ENCODE measurements at regions not wholly inside any gene's neighbourhood (a gene's known extent, or its start where the extent isn't known, plus 50 kb on each side); places are given as distances from the start of the nearest gene placed in this dataset.

DNA sequence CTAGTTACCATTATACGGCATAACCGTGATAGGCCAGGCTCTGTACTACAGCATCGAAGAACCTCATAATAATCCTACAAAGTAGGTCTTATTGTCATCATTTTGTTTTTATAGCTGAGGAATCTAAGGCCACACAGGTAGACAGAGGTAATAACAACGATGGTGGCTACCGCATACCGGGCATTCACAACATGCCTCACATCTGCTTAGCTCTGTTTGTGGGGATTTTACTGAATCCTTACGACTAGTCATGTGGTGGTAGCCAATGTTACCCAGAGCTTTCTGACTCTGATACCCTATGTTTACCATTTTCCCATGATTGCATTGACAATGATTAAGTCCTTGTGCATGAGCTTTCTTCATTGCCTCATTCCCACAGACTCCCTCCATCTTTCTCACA lies 269.4 kb downstream of the TCF7L2 start:
- no peak overlapping the region for H3K4me3 Mint-ChIP-seq
- H3K4me1 Mint-ChIP-seq (ENCODE audit: low read depth) = peaks cover 5% of the 10 kb centered on the region
- no peak for DNase-seq
- no peaks in the 10 kb centered on the region for H3K9me3 Mint-ChIP-seq
- no peaks in the 10 kb centered on the region for H3K36me3 Mint-ChIP-seq (ENCODE audit: low read depth)
- H3K27me3 Mint-ChIP-seq = peaks cover 39% of the 10 kb centered on the region
- H3K27ac Mint-ChIP-seq = no peak overlapping the region

DNA sequence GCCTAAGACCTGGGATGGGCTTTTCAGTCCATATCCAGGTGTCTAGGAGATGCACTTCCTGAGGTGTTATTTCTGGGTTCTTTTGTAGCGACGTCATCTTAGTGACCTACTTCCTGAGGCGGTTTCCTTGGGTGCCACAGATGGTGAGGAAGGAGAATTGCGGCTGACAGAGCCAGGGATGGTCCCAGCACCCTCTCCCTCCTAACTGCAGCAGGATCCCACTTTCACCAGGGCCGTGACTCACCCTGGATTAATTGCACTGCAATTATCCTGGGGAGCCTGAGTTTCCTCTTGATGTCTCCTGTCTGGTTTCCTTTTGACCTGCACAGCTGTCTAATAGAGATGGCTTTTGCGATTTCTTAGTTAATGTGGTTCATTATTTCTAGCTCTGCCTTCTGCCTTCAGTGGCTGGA lies 271.7 kb downstream of the TCF7L2 start:
- H3K9me3 Mint-ChIP-seq = no peaks in the 10 kb centered on the region
- no peak for DNase-seq
- no peaks in the 10 kb centered on the region for H3K36me3 Mint-ChIP-seq (ENCODE audit: low read depth)
- H3K27me3 Mint-ChIP-seq = peaks cover 55% of the 10 kb centered on the region
- H3K4me3 Mint-ChIP-seq = no peak overlapping the region
- peaks cover 15% of the 10 kb centered on the region for H3K4me1 Mint-ChIP-seq (ENCODE audit: low read depth)
- no peak overlapping the region for H3K27ac Mint-ChIP-seq

DNA sequence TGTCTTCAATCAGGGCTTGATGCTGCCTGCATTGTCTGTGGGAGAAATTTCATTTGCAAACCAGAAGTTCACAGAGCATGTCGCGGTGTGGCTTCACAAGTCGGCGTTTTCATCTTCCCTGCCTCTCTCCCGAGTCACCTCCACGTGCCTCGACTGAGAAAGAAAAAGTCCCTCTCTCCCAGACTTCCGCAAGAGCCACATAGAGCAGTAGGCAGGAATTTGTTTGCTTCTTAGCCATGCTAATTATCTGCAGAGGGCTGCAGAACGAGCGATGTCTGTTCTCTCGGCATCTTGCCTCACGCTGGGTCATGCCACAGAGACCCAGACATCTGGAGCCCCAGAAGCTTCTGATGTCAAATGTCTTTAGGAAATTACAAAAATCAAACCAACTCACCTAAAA lies 272.2 kb downstream of the TCF7L2 start:
- Mint-ChIP-seq H3K36me3 (ENCODE audit: low read depth) (no peaks in the 10 kb centered on the region), H3K4me3 (no peak overlapping the region), H3K27ac (no peak overlapping the region), H3K27me3 (peaks cover 55% of the 10 kb centered on the region), H3K4me1 (ENCODE audit: low read depth) (peaks cover 18% of the 10 kb centered on the region), H3K9me3 (no peaks in the 10 kb centered on the region)
- DNase-seq = no peak

DNA sequence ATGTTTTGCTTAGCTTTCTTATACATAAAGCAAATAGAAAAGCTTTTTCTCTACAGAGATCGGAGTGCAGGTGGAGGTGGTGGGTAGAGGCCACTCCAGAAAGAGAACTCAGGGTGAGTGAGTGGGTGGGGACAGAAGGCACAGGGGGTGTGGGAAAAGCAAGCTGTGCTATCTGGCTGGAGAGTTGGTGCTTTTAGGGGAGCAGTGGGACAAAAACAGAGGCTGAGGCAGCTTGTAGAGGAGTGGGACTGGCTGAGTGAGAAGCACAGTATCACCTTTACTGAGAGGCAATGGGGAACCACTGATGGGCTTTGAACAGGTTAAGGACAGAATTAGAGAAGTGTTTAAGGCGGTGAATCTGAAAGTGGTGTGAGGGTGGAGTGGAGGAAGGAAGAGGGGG lies 275.3 kb downstream of the TCF7L2 start:
- no peak overlapping the region for H3K4me3 Mint-ChIP-seq
- DNase-seq = no peak
- H3K27me3 Mint-ChIP-seq = peaks cover 75% of the 10 kb centered on the region
- no peak overlapping the region for H3K27ac Mint-ChIP-seq
- no peaks in the 10 kb centered on the region for H3K9me3 Mint-ChIP-seq
- H3K36me3 Mint-ChIP-seq (ENCODE audit: low read depth) = no peaks in the 10 kb centered on the region
- H3K4me1 Mint-ChIP-seq (ENCODE audit: low read depth) = peaks cover 23% of the 10 kb centered on the region

DNA sequence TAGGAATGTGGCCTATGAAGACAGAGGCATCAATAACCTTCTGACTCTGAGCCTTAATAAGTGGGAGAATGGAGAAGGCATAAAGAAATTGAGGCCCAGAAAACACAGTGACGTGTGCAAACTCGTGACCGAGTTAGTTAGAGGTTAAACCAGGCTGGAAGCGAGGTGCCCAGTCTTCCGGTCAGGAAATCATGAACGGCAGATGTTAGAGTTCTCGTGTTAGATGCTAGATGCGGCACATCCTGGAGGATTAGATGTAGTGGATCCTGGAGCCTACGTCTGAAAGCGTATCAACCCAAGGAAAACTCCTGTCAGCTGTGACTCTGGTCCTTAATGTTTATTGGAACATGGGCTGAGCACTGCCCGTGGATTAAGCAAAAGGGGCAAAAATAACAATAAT lies 275.9 kb downstream of the TCF7L2 start:
- peaks cover 79% of the 10 kb centered on the region for H3K27me3 Mint-ChIP-seq
- H3K4me3 Mint-ChIP-seq = no peak overlapping the region
- no peaks in the 10 kb centered on the region for H3K36me3 Mint-ChIP-seq (ENCODE audit: low read depth)
- H3K9me3 Mint-ChIP-seq = no peaks in the 10 kb centered on the region
- peaks cover 23% of the 10 kb centered on the region for H3K4me1 Mint-ChIP-seq (ENCODE audit: low read depth)
- H3K27ac Mint-ChIP-seq = no peak overlapping the region
- DNase-seq = no peak

DNA sequence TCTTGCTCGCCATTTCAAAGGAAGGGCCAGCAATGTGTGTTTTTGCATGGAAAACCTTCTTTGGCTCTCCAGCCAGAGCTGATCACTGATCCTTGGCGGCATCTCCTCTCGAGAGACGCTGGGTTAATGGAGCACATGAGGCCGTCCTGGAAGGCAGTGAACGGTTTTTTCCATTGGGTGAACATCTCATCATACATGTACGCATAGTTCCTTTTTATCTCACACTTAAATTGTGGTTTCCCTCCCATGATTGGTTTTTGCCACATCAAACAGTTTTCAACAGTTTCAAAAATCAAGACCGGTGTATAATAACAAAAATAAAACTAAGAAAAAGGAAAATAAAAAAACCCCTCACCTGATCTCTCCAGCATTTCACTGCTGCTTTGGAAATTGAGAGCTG lies 276.4 kb downstream of the TCF7L2 start:
- H3K27me3 Mint-ChIP-seq = peaks cover 76% of the 10 kb centered on the region
- DNase-seq = no peak
- H3K4me1 Mint-ChIP-seq (ENCODE audit: low read depth) = peaks cover 23% of the 10 kb centered on the region
- no peaks in the 10 kb centered on the region for H3K9me3 Mint-ChIP-seq
- H3K27ac Mint-ChIP-seq = no peak overlapping the region
- no peak overlapping the region for H3K4me3 Mint-ChIP-seq
- H3K36me3 Mint-ChIP-seq (ENCODE audit: low read depth) = no peaks in the 10 kb centered on the region

DNA sequence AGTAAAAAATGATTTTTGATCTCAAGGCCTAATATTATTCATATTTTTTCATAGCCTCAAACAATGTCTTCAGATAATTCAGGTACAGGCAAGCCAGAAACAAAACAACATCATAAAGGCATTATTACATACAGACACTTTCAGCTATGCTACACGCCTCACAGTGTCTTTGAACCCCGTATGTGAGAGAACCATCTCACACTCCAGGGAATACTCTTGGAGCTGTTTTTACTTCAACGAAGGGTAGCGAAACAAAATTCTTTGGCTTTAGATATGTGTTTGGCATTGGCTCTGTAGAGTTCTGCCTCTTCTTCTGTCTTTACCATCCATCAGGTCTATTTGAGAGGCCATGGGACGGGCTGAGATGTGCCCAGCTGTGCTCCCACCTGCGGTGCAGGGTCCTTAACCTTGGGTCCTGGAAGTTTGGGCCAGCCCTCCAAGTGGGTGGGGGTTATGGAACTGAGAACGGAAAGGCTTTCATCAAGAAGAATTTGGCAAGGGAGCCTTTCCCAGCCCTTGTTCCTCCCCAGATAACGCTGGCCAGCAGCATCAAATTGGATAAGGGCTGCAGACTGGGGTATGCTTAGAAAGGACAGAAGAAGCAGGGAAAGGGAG lies 276.9 kb downstream of the TCF7L2 start:
- Mint-ChIP-seq H3K27ac (no peak overlapping the region), H3K9me3 (no peaks in the 10 kb centered on the region), H3K4me1 (ENCODE audit: low read depth) (peaks cover 21% of the 10 kb centered on the region), H3K4me3 (no peak overlapping the region), H3K27me3 (peaks cover 71% of the 10 kb centered on the region), H3K36me3 (ENCODE audit: low read depth) (no peaks in the 10 kb centered on the region)
- no peak for DNase-seq

DNA sequence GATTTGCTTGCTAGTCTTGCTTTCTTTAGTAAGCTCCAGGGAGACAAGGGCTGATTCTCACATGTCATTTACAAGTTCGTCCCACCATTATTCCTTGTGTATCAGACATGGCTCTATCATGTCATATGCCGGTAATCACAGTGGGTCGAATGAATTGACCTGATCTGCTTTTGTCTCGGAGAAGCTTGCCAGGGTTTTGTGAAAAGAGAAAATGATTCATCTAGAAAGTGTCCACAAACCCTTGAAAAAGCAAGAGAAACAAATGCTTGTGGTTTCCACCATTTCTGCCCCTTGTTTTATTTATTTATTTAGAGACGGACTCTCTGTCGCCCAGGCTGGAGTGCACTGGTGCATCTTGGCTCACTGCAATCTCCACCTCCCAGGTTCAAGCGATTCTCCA lies 278.5 kb downstream of the TCF7L2 start:
- peaks cover 18% of the 10 kb centered on the region for H3K4me1 Mint-ChIP-seq (ENCODE audit: low read depth)
- no peak overlapping the region for H3K4me3 Mint-ChIP-seq
- DNase-seq = no peak
- H3K9me3 Mint-ChIP-seq = no peaks in the 10 kb centered on the region
- no peaks in the 10 kb centered on the region for H3K36me3 Mint-ChIP-seq (ENCODE audit: low read depth)
- no peak overlapping the region for H3K27ac Mint-ChIP-seq
- peaks cover 61% of the 10 kb centered on the region for H3K27me3 Mint-ChIP-seq

DNA sequence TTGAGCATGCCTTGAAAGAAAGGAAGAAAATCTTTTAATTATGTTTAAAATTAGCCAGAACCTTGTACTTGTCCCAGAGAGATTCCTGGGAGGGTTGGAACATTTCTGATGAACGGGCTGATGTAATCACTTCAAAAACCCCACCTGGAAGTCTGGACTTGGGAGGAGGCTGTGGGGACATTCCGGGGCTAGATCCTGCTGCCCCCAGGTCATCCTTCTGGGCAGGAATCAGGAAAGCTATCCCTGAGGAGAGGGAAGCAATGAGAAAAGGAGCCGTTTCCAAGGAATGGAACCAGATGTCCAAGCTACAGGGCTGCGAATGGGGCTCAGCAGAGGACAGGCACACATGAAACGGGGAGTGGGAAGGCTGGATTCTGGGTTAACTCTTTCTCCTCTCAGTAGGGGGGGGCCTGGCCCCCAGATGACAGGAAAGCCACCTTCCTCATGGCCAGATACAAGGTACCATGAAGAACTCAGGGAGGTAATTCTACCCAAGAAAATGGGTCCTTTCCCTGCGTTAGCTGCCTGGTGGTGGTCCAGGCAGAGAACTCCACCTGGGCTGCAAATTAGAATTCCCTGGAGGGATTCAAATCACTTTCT lies 280.1 kb downstream of the TCF7L2 start:
- Mint-ChIP-seq H3K4me1 (ENCODE audit: low read depth) (peaks cover 18% of the 10 kb centered on the region), H3K27ac (no peak overlapping the region), H3K27me3 (peaks cover 47% of the 10 kb centered on the region), H3K36me3 (ENCODE audit: low read depth) (no peaks in the 10 kb centered on the region), H3K9me3 (no peaks in the 10 kb centered on the region), H3K4me3 (no peak overlapping the region)
- no peak for DNase-seq

DNA sequence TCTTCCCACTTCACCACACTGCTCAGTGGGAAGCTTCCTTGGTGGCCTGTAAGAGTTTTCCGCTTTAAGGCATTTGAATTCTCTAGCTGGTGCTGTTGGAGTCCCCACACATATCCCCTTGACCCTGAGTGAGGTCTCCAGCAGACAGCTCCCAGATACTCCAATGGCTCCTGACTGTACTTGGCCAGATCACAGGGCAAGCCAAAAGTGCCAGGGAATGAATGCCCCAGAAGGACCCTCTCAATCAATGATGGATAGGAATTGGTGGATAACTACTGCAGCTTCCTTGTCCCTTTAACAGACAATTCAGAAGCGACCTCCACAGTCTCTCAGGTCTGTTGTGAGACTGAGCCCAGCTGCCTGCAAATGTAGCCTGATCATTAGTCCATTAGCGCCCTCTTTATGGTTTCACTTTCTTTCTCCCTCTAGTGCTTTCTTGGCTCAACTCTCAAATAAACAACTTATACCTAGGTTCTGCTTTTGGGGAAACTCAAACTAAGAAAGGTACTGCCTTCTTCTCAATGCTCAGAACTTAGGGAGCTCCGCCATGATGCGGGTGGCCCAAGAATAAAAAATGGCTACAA lies 283.0 kb downstream of the TCF7L2 start:
- Mint-ChIP-seq H3K27me3 (peaks cover 42% of the 10 kb centered on the region), H3K4me1 (ENCODE audit: low read depth) (no peaks in the 10 kb centered on the region)
- no peak for DNase-seq

DNA sequence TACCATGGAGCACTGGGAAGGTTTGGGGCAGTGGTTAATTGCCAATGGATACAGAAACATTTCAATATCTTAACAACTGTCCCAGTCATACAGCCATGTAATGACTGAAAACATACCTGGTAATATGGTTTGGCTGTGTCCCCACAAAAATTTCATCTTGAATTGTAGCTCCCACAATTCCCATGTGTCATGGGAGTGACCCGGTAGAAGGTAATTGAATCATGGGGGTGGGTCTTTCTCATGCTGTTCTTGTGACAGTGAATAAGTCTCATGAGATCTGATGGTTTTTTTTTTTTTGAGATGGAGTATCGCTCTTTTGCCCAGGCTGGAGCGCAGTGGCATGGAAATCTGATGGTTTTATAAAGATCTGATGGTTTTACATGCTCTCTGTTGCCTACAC lies 284.4 kb downstream of the TCF7L2 start:
- no peak for DNase-seq
- Mint-ChIP-seq H3K27ac (no peak overlapping the region), H3K36me3 (ENCODE audit: low read depth) (no peaks in the 10 kb centered on the region), H3K9me3 (no peaks in the 10 kb centered on the region), H3K4me1 (ENCODE audit: low read depth) (no peaks in the 10 kb centered on the region), H3K27me3 (peaks cover 31% of the 10 kb centered on the region), H3K4me3 (no peak overlapping the region)

More for the DNA sequence above, 283.0 kb downstream of the TCF7L2 start:
- no peaks in the 10 kb centered on the region for H3K36me3 Mint-ChIP-seq (ENCODE audit: low read depth)
- no peak overlapping the region for H3K27ac Mint-ChIP-seq
- no peaks in the 10 kb centered on the region for H3K9me3 Mint-ChIP-seq
- H3K4me3 Mint-ChIP-seq = no peak overlapping the region

DNA sequence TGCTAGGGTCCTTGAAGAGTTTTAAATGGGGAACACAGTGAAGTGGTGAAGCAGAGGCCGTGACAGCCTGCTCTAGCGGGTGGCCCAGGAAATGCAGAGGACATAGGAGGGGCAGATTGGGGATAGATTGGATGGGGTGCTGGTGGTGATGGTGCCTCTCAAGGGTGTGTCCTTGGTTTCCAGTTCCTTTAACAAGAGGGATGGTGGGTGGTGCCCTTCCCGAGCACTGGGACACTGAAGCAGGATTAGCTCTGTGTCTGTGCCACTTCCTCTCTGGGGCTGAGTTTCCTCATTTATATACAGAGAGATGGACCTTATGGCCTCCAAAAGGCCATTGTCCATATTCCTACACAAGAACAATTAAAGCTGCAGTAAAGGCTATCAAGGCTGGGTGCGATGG lies 285.5 kb downstream of the TCF7L2 start:
- H3K27me3 Mint-ChIP-seq = peaks cover 29% of the 10 kb centered on the region
- H3K36me3 Mint-ChIP-seq (ENCODE audit: low read depth) = no peaks in the 10 kb centered on the region
- no peak overlapping the region for H3K27ac Mint-ChIP-seq
- no peak for DNase-seq
- no peaks in the 10 kb centered on the region for H3K4me1 Mint-ChIP-seq (ENCODE audit: low read depth)
- no peaks in the 10 kb centered on the region for H3K9me3 Mint-ChIP-seq
- no peak overlapping the region for H3K4me3 Mint-ChIP-seq

DNA sequence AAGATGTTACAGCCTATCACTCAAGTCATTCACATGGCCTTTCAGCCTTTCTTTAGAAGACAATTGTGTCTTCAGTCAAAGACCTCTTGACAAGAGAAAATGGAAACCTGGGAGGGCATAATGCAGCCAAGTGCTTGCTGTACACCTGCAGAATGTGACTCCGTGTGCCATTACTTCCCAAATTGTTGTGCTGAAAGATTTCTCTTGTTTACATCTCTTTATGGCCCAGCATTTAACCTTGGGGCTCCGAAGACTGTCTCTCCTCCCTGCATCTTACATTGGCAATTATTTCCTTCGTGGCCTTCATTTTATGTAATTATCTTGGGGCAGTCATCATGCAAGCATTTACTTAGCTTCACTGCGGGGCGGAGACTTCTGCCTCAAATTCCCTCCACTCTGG lies 287.0 kb downstream of the TCF7L2 start:
- Mint-ChIP-seq H3K4me1 (ENCODE audit: low read depth) (no peaks in the 10 kb centered on the region), H3K27me3 (peaks cover 35% of the 10 kb centered on the region), H3K36me3 (ENCODE audit: low read depth) (no peaks in the 10 kb centered on the region), H3K27ac (no peak overlapping the region), H3K4me3 (no peak overlapping the region), H3K9me3 (no peaks in the 10 kb centered on the region)
- no peak for DNase-seq

DNA sequence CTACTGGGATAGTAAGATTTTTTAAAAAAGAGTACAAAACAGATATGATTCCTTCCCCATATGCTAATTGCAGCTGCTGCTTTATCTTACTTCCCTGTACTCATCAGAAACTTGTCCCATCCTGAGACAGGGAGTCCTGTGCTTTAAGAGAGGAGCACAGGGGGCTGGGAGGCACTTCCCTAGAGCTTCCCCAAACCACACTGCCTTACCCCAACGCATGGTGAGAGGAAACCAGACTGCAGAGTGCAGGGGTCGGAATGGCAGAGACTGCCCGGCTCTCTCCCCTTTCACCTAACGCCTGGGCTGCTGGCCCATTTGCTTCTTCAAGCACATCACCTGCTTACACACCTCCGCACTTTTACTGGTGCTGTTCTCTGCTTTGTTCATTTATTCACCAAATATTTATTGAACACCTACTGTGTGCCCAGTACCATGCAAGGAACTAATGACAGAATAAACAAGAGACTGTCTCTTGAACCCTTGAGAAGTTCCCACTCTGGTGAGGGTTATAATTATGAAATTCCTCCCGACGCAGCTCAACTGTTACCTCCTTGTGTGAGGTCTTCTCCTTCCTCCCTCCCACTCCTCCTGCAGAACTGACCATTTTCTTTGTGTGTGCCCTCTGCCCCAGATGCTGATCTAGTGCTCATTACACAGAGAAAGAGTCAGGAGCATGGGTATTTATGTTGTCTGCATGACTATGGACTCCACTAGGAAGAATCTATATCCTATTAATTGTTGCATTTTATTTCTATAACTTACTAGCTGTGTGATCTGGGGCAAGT lies 289.7 kb downstream of the TCF7L2 start:
- H3K4me3 Mint-ChIP-seq = no peak overlapping the region
- no peaks in the 10 kb centered on the region for H3K36me3 Mint-ChIP-seq (ENCODE audit: low read depth)
- no peaks in the 10 kb centered on the region for H3K9me3 Mint-ChIP-seq
- no peak overlapping the region for H3K27ac Mint-ChIP-seq
- no peaks in the 10 kb centered on the region for H3K4me1 Mint-ChIP-seq (ENCODE audit: low read depth)
- H3K27me3 Mint-ChIP-seq = peaks cover 49% of the 10 kb centered on the region
- no peak for DNase-seq

DNA sequence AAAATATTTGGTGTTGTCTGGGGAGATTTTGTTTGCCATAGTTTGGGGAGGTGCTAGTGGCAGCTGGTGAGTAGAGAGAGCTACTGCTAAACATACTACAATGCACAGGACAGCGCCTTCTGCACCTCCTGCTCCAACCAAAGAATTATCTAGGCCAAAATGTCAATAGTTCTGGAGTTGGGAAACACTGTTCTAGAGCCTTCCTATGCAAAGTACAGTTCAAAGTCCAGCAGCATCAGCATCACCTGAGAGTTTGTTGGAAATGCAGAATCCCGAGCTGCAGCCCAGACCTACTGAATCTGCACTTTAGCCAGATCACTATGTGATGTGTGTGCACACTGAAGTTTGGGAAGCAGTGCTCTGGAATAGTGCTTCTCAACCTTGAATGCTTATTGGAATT lies 290.7 kb downstream of the TCF7L2 start:
- H3K27me3 Mint-ChIP-seq = peaks cover 41% of the 10 kb centered on the region
- no peaks in the 10 kb centered on the region for H3K9me3 Mint-ChIP-seq
- no peak overlapping the region for H3K27ac Mint-ChIP-seq
- DNase-seq = no peak
- H3K36me3 Mint-ChIP-seq (ENCODE audit: low read depth) = no peaks in the 10 kb centered on the region
- H3K4me3 Mint-ChIP-seq = no peak overlapping the region
- H3K4me1 Mint-ChIP-seq (ENCODE audit: low read depth) = no peaks in the 10 kb centered on the region
